ENCODE measurements at regions not wholly inside any gene's neighbourhood (a gene's known extent, or its start where the extent isn't known, plus 50 kb on each side); places are given as distances from the start of the nearest gene placed in this dataset.

- no peak for TF ChIP-seq CTCF (IDR thresholded peaks at IDR 0.05)
- no peak for TF ChIP-seq POLR2A (IDR thresholded peaks at IDR 0.05)
- no peak for TF ChIP-seq POLR2AphosphoS5 (IDR thresholded peaks at IDR 0.05)
- no peak for TF ChIP-seq EP300 (IDR thresholded peaks at IDR 0.05)
Measured at GRCh38 chr11:92739491-92739890, 230.0 kb upstream of the MTNR1B start.

Measured in upper lobe of left lung (tissue), 4 donors.